GM23338 (cell line): ENCODE measurements at regions not wholly inside any gene's neighbourhood (a gene's known extent, or its start where the extent isn't known, plus 50 kb on each side); places are given as distances from the start of the nearest gene placed in this dataset.

ENCODE experiments used
- CREB1 ChIP-seq: fragments of 250-450 bp; sonication (Bioruptor Pico); IDR thresholded peaks from 2 replicates; pipeline ENCODE4 v1.5.0; 2020; ENCODE audit warnings: low read depth, mild to moderate bottlenecking, moderate library complexity
- EZH2phosphoT487 ChIP-seq: fragments of 200-600 bp; sonication (generic); IDR thresholded peaks from one replicate; pipeline ENCODE4 v1.8.1; 2018; ENCODE audit warnings: antibody characterized with exemption; ENCODE audit not compliant: unreplicated experiment
- JUNB ChIP-seq: IDR thresholded peaks from one replicate; pipeline ENCODE4 v1.6.1; 2016; ENCODE audit warnings: antibody characterized with exemption; ENCODE audit not compliant: unreplicated experiment
- NANOG ChIP-seq: IDR thresholded peaks from 2 replicates; pipeline ENCODE4 v1.6.1; 2016; ENCODE audit warnings: antibody characterized with exemption, borderline replicate concordance
- ZNF114 ChIP-seq: fragments of 250-450 bp; sonication (Bioruptor Pico); IDR thresholded peaks from 2 replicates; pipeline ENCODE4 v1.5.0; 2020; ENCODE audit warnings: mild to moderate bottlenecking, moderate library complexity
- ZNF331 ChIP-seq: fragments of 250-450 bp; sonication (Bioruptor Pico); IDR thresholded peaks from 2 replicates; pipeline ENCODE4 v1.5.0; 2020; ENCODE audit warnings: low read depth, mild to moderate bottlenecking, moderate library complexity
- TF ChIP-seq, protein P1 (sequence below): fragments of 250-450 bp; sonication (Bioruptor Pico); IDR thresholded peaks from 2 replicates; pipeline ENCODE4 v1.5.0; 2020; ENCODE audit warnings: mild to moderate bottlenecking, moderate library complexity
- TF ChIP-seq, protein P2 (sequence below): IDR thresholded peaks from 2 replicates; pipeline ENCODE4 v1.6.1; 2016; ENCODE audit warnings: antibody characterized with exemption
- TF ChIP-seq, protein P3 (sequence below), 2 experiments: fragments of 200-600 bp in 1 of 2; sonication (generic) in 1 of 2; conservative IDR thresholded peaks; 2 replicates each; pipeline versions ENCODE4 v1.5.1 to v1.6.1; 2016 to 2017; ENCODE audit warnings: antibody characterized with exemption in 2 of 2, low read depth in 2 of 2, mild to moderate bottlenecking in 2 of 2, moderate library complexity in 1 of 2

DNA sequence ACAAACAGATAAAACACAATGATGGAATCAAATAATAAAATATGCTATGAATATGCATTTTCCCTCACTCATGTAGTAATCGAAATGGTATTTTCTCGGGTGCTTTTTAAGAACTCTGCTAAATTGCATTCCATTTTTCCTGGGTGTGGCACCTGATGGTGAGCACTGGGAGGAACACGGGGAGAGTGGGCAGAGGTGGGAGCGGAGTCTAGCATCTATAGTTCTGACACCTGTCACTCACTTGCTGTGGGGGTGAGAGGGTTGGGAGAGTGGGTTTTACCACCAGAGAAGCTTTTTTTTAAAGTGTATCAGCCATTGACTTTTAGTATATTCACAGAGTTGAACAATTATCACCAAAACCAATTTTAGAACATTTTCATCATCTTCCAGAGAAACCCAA is 73.4 kb upstream of the PGBD5 start (continued):
- TF ChIP-seq, protein P1, sequence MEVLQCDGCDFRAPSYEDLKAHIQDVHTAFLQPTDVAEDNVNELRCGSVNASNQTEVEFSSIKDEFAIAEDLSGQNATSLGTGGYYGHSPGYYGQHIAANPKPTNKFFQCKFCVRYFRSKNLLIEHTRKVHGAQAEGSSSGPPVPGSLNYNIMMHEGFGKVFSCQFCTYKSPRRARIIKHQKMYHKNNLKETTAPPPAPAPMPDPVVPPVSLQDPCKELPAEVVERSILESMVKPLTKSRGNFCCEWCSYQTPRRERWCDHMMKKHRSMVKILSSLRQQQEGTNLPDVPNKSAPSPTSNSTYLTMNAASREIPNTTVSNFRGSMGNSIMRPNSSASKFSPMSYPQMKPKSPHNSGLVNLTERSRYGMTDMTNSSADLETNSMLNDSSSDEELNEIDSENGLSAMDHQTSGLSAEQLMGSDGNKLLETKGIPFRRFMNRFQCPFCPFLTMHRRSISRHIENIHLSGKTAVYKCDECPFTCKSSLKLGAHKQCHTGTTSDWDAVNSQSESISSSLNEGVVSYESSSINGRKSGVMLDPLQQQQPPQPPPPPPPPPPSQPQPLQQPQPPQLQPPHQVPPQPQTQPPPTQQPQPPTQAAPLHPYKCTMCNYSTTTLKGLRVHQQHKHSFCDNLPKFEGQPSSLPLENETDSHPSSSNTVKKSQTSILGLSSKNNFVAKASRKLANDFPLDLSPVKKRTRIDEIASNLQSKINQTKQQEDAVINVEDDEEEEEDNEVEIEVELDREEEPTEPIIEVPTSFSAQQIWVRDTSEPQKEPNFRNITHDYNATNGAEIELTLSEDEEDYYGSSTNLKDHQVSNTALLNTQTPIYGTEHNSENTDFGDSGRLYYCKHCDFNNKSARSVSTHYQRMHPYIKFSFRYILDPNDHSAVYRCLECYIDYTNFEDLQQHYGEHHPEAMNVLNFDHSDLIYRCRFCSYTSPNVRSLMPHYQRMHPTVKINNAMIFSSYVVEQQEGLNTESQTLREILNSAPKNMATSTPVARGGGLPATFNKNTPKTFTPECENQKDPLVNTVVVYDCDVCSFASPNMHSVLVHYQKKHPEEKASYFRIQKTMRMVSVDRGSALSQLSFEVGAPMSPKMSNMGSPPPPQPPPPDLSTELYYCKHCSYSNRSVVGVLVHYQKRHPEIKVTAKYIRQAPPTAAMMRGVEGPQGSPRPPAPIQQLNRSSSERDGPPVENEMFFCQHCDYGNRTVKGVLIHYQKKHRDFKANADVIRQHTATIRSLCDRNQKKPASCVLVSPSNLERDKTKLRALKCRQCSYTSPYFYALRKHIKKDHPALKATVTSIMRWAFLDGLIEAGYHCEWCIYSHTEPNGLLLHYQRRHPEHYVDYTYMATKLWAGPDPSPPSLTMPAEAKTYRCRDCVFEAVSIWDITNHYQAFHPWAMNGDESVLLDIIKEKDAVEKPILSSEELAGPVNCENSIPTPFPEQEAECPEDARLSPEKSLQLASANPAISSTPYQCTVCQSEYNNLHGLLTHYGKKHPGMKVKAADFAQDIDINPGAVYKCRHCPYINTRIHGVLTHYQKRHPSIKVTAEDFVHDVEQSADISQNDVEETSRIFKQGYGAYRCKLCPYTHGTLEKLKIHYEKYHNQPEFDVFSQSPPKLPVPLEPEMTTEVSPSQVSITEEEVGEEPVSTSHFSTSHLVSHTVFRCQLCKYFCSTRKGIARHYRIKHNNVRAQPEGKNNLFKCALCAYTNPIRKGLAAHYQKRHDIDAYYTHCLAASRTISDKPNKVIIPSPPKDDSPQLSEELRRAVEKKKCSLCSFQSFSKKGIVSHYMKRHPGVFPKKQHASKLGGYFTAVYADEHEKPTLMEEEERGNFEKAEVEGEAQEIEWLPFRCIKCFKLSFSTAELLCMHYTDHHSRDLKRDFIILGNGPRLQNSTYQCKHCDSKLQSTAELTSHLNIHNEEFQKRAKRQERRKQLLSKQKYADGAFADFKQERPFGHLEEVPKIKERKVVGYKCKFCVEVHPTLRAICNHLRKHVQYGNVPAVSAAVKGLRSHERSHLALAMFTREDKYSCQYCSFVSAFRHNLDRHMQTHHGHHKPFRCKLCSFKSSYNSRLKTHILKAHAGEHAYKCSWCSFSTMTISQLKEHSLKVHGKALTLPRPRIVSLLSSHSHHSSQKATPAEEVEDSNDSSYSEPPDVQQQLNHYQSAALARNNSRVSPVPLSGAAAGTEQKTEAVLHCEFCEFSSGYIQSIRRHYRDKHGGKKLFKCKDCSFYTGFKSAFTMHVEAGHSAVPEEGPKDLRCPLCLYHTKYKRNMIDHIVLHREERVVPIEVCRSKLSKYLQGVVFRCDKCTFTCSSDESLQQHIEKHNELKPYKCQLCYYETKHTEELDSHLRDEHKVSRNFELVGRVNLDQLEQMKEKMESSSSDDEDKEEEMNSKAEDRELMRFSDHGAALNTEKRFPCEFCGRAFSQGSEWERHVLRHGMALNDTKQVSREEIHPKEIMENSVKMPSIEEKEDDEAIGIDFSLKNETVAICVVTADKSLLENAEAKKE, result no peak
- no peak for TF ChIP-seq JUNB
- TF ChIP-seq ZNF331, result no peak
- no peak for TF ChIP-seq ZNF114 (CRISPR knock-in tag)
- TF ChIP-seq, protein P2, sequence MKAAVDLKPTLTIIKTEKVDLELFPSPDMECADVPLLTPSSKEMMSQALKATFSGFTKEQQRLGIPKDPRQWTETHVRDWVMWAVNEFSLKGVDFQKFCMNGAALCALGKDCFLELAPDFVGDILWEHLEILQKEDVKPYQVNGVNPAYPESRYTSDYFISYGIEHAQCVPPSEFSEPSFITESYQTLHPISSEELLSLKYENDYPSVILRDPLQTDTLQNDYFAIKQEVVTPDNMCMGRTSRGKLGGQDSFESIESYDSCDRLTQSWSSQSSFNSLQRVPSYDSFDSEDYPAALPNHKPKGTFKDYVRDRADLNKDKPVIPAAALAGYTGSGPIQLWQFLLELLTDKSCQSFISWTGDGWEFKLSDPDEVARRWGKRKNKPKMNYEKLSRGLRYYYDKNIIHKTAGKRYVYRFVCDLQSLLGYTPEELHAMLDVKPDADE, result no peak
- TF ChIP-seq NANOG, result no peak
- TF ChIP-seq, protein P3, sequence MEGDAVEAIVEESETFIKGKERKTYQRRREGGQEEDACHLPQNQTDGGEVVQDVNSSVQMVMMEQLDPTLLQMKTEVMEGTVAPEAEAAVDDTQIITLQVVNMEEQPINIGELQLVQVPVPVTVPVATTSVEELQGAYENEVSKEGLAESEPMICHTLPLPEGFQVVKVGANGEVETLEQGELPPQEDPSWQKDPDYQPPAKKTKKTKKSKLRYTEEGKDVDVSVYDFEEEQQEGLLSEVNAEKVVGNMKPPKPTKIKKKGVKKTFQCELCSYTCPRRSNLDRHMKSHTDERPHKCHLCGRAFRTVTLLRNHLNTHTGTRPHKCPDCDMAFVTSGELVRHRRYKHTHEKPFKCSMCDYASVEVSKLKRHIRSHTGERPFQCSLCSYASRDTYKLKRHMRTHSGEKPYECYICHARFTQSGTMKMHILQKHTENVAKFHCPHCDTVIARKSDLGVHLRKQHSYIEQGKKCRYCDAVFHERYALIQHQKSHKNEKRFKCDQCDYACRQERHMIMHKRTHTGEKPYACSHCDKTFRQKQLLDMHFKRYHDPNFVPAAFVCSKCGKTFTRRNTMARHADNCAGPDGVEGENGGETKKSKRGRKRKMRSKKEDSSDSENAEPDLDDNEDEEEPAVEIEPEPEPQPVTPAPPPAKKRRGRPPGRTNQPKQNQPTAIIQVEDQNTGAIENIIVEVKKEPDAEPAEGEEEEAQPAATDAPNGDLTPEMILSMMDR (conservative IDR thresholded peaks at IDR 0.05; ENCODE audit: low read depth in 2 of 2), result no peak
- TF ChIP-seq CREB1 (CRISPR knock-in tag), result no peak
- TF ChIP-seq EZH2phosphoT487, result no peak
